Omental fat pad (tissue), 3 donors: ENCODE measurements at regions not wholly inside any gene's neighbourhood (a gene's known extent, or its start where the extent isn't known, plus 50 kb on each side); places are given as distances from the start of the nearest gene placed in this dataset.

Experiments
- ATAC-seq: fragments of 150-250 bp; one replicate; pipeline ENCODE4 v1.9.1; 2016; ENCODE audit warnings: mild to moderate bottlenecking, moderate library complexity; ENCODE audit not compliant: low FRiP score
- DNase-seq: peaks from one replicate; pipeline ENCODE4 v3.0.0-alpha.2; 2019; ENCODE audit warnings: low spot score
- CTCF ChIP-seq, 3 donors: fragments of 450-650 bp; IDR thresholded peaks; one replicate each; pipeline ENCODE4 v1.5.1; 2016 to 2017; ENCODE audit warnings: antibody characterized with exemption in 3 of 3, mild to moderate bottlenecking in 3 of 3, moderate library complexity in 2 of 3

GRCh38 chr14:43938588-43939281, 568.3 kb downstream of the FSCB start:
- TF ChIP-seq CTCF (IDR thresholded peaks at IDR 0.05), result no peak

GRCh38 chr14:43937001-43937400, 570.1 kb downstream of the FSCB start:
- ATAC-seq, result no peak
- no peak for TF ChIP-seq CTCF (IDR thresholded peaks at IDR 0.05)
- no peak for DNase-seq

More at GRCh38 chr14:43938588-43939281, 568.3 kb downstream of the FSCB start:
- no peak for DNase-seq
- ATAC-seq, result no peak

- DNase-seq, result no peak
- no peak for TF ChIP-seq CTCF (IDR thresholded peaks at IDR 0.05)
- ATAC-seq, result no peak
Observed at GRCh38 chr14:43934102-43934501, 573.0 kb downstream of the FSCB start.

GRCh38 chr14:43914041-43914693, 592.9 kb downstream of the FSCB start:
- TF ChIP-seq CTCF (IDR thresholded peaks at IDR 0.05), result no peak
- ATAC-seq (no peak), DNase-seq (no peak)

- TF ChIP-seq CTCF (IDR thresholded peaks at IDR 0.05), result no peak
- no peak for ATAC-seq
- DNase-seq, result no peak
Observed at GRCh38 chr14:43903209-43903608, 603.9 kb downstream of the FSCB start.

- DNase-seq, result no peak
- no peak for ATAC-seq
- TF ChIP-seq CTCF (IDR thresholded peaks at IDR 0.05), result no peak
Observed at GRCh38 chr14:43901911-43902673, 605.0 kb downstream of the FSCB start.
